SK-N-SH treated with all-trans-retinoic acid at 6 μM for 48 hours (cell line): ENCODE measurements at regions not wholly inside any gene's neighbourhood (a gene's known extent, or its start where the extent isn't known, plus 50 kb on each side); places are given as distances from the start of the nearest gene placed in this dataset.

Source experiments
- ATAC-seq: fragments of 200-7000 bp; cut with Tn5 transposase; 3 replicates; pipeline ENCODE4 v1.9.1; 2020; ENCODE audit warnings: mild to moderate bottlenecking, moderate library complexity
- ARNTL ChIP-seq: fragments of 450-650 bp; formaldehyde crosslinking; IDR thresholded peaks from 2 replicates; pipeline ENCODE4 v1.5.0; 2020; ENCODE audit warnings: low read depth, mild to moderate bottlenecking, moderate library complexity, borderline replicate concordance
- BACH2 ChIP-seq: fragments of 250-450 bp; sonication (Bioruptor Pico); IDR thresholded peaks from 2 replicates; pipeline ENCODE4 v1.9.0; 2021; ENCODE audit warnings: mild to moderate bottlenecking, borderline replicate concordance
- CREB5 ChIP-seq: fragments of 250-450 bp; sonication (Bioruptor Pico); IDR thresholded peaks from 2 replicates; pipeline ENCODE4 v1.5.1; 2020; ENCODE audit warnings: low read depth, mild to moderate bottlenecking, moderate library complexity
- CSDC2 ChIP-seq: fragments of 250-450 bp; sonication (Bioruptor Pico); IDR thresholded peaks from 2 replicates; pipeline ENCODE4 v1.5.0; 2020; ENCODE audit warnings: mild to moderate bottlenecking, moderate library complexity
- CSRNP3 ChIP-seq: fragments of 250-450 bp; sonication (Bioruptor Pico); IDR thresholded peaks from 2 replicates; pipeline ENCODE4 v1.5.1; 2021; ENCODE audit warnings: mild to moderate bottlenecking, moderate library complexity
- ESRRG ChIP-seq: fragments of 250-450 bp; sonication (Bioruptor Pico); IDR thresholded peaks from 2 replicates; pipeline ENCODE4 v1.6.1; 2021; ENCODE audit warnings: mild to moderate bottlenecking
- GLIS3 ChIP-seq: fragments of 250-450 bp; sonication (Bioruptor Pico); IDR thresholded peaks from 2 replicates; pipeline ENCODE4 v1.5.0; 2020; ENCODE audit warnings: mild to moderate bottlenecking, moderate library complexity
- ISL1 ChIP-seq: fragments of 250-450 bp; sonication (Bioruptor Pico); IDR thresholded peaks from 2 replicates; pipeline ENCODE4 v2.1.2; 2022; ENCODE audit warnings: mild to moderate bottlenecking, moderate library complexity
- OSR1 ChIP-seq: fragments of 250-450 bp; sonication (Bioruptor Pico); IDR thresholded peaks from 2 replicates; pipeline ENCODE4 v1.8.0; 2022; ENCODE audit warnings: moderate library complexity, mild to moderate bottlenecking, inconsistent platforms
- PATZ1 ChIP-seq: fragments of 250-450 bp; sonication (Bioruptor Pico); IDR thresholded peaks from 2 replicates; pipeline ENCODE4 v1.8.0; 2020; ENCODE audit warnings: mild to moderate bottlenecking, moderate library complexity, borderline replicate concordance
- POU6F1 ChIP-seq: fragments of 250-450 bp; sonication (Bioruptor Pico); IDR thresholded peaks from 2 replicates; pipeline ENCODE4 v1.8.0; 2021; ENCODE audit warnings: low read depth, mild to moderate bottlenecking, moderate library complexity, borderline replicate concordance
- PPARA ChIP-seq: fragments of 250-450 bp; sonication (Bioruptor Pico); IDR thresholded peaks from 2 replicates; pipeline ENCODE4 v1.5.0; 2020; ENCODE audit warnings: mild to moderate bottlenecking, borderline replicate concordance
- RARB ChIP-seq: fragments of 250-450 bp; sonication (Bioruptor Pico); IDR thresholded peaks from 2 replicates; pipeline ENCODE4 v1.8.0; 2021; ENCODE audit warnings: mild to moderate bottlenecking, moderate library complexity
- SNAI2 ChIP-seq: fragments of 250-450 bp; sonication (Bioruptor Pico); IDR thresholded peaks from 2 replicates; pipeline ENCODE4 v1.5.0; 2020; ENCODE audit warnings: mild to moderate bottlenecking, moderate library complexity
- TCF4 ChIP-seq: fragments of 250-450 bp; sonication (Bioruptor Pico); IDR thresholded peaks from 2 replicates; pipeline ENCODE4 v1.8.0; 2021; ENCODE audit warnings: mild to moderate bottlenecking, moderate library complexity, borderline replicate concordance
- TOX ChIP-seq: fragments of 250-450 bp; sonication (Bioruptor Pico); IDR thresholded peaks from 2 replicates; pipeline ENCODE4 v1.8.0; 2021; ENCODE audit warnings: mild to moderate bottlenecking, moderate library complexity, borderline replicate concordance
- ZC3H10 ChIP-seq: fragments of 250-450 bp; sonication (Bioruptor Pico); IDR thresholded peaks from 2 replicates; pipeline ENCODE4 v1.5.1; 2021; ENCODE audit warnings: mild to moderate bottlenecking, moderate library complexity
- ZFP3 ChIP-seq: fragments of 250-450 bp; sonication (Bioruptor Pico); IDR thresholded peaks from 2 replicates; pipeline ENCODE4 v1.5.0; 2020; ENCODE audit warnings: mild to moderate bottlenecking, moderate library complexity
- ZFP30 ChIP-seq: fragments of 450-650 bp; formaldehyde crosslinking; IDR thresholded peaks from 2 replicates; pipeline ENCODE4 v1.5.0; 2022; ENCODE audit warnings: mild to moderate bottlenecking, moderate library complexity
- ZNF565 ChIP-seq: fragments of 450-650 bp; formaldehyde crosslinking; conservative IDR thresholded peaks from 2 replicates; pipeline ENCODE4 v1.5.0; 2020; ENCODE audit warnings: low read depth, mild to moderate bottlenecking, moderate library complexity
- ZNF70 ChIP-seq: fragments of 450-650 bp; formaldehyde crosslinking; IDR thresholded peaks from 2 replicates; pipeline ENCODE4 v1.5.0; 2020; ENCODE audit warnings: mild to moderate bottlenecking, moderate library complexity
- ZNF8 ChIP-seq: fragments of 450-650 bp; formaldehyde crosslinking; IDR thresholded peaks from 2 replicates; pipeline ENCODE4 v1.5.0; 2020; ENCODE audit warnings: mild to moderate bottlenecking, moderate library complexity

- TF ChIP-seq POU6F1 (CRISPR knock-in tag) (no peak), GLIS3 (no peak), CSDC2 (CRISPR knock-in tag) (no peak), CREB5 (no peak), ZFP30 (CRISPR knock-in tag) (no peak)
These were observed 119.5 kb upstream of the SNRPN start (continued) for GRCh38 chr15:24835301-24835700.

- ATAC-seq = peak; percentile 63
- TF ChIP-seq PPARA (CRISPR knock-in tag) (no peak), ZNF8 (no peak), SNAI2 (CRISPR knock-in tag) (no peak), ZC3H10 (no peak), ZNF565 (CRISPR knock-in tag) (no peak), OSR1 (CRISPR knock-in tag) (no peak), CSRNP3 (CRISPR knock-in tag) (no peak), ISL1 (CRISPR knock-in tag) (no peak), BACH2 (CRISPR knock-in tag) (no peak), ZFP30 (CRISPR knock-in tag) (no peak), ESRRG (CRISPR knock-in tag) (no peak), ZFP3 (CRISPR knock-in tag) (no peak), CREB5 (no peak)
These were observed 106.7 kb upstream of the SNRPN start for GRCh38 chr15:24848050-24848449.

- TF ChIP-seq ZFP30 (CRISPR knock-in tag) (no peak), ZNF565 (CRISPR knock-in tag) (no peak), ZNF8 (no peak), CSDC2 (CRISPR knock-in tag) (no peak), RARB (CRISPR knock-in tag) (no peak), POU6F1 (CRISPR knock-in tag) (no peak), PATZ1 (CRISPR knock-in tag) (no peak), TOX (CRISPR knock-in tag) (no peak), ARNTL (CRISPR knock-in tag) (no peak), TCF4 (CRISPR knock-in tag) (no peak), BACH2 (CRISPR knock-in tag) (no peak), ESRRG (CRISPR knock-in tag) (no peak), SNAI2 (CRISPR knock-in tag) (no peak), ZNF70 (CRISPR knock-in tag) (no peak), ZFP3 (CRISPR knock-in tag) (no peak), GLIS3 (no peak), ZC3H10 (no peak), OSR1 (CRISPR knock-in tag) (no peak), CSRNP3 (CRISPR knock-in tag) (no peak), PPARA (CRISPR knock-in tag) (no peak)
- peak; percentile 43; the same call in 2 of the 3 replicates for ATAC-seq
These were observed 98.1 kb upstream of the SNRPN start for GRCh38 chr15:24856397-24857390.
